ENCODE measurements at regions not wholly inside any gene's neighbourhood (a gene's known extent, or its start where the extent isn't known, plus 50 kb on each side); places are given as distances from the start of the nearest gene placed in this dataset.

DNA sequence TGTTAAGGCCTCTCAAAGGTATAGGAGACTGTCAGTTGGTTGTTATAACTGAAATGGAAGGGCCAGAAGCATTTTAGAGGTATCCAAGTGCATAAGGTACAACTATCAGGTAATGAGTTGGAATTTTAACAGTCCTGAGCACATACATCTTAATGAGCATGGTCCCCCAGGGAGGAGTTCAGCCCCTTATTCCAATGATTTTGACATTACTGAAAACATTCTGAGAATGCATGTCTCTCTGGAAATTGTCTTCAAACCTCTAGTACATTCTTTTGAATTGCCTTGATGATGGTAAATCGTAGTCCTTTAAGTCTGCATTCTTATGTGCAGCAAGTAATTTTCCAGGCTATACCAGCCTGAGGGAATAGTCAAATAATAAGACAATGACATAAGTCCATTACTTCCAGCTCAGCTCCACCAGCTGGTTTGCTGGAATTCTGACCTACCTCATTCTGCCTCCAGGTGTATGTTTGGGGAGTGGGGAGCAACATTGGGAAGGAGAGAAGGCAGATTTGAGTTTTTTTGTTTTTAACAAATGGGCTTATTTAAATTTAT, 239.2 kb downstream of the MSRB3 start:
- no peak for DNase-seq (ENCODE audit: low read depth, low spot score)
- in situ Hi-C loops (cut with HindIII; ENCODE audit: low sequenced_read_pairs) = no loop called here
- no peak overlapping the region for H3K4me3 ChIP-seq (ENCODE audit: low read depth, low read length)
- TF ChIP-seq, protein P1, sequence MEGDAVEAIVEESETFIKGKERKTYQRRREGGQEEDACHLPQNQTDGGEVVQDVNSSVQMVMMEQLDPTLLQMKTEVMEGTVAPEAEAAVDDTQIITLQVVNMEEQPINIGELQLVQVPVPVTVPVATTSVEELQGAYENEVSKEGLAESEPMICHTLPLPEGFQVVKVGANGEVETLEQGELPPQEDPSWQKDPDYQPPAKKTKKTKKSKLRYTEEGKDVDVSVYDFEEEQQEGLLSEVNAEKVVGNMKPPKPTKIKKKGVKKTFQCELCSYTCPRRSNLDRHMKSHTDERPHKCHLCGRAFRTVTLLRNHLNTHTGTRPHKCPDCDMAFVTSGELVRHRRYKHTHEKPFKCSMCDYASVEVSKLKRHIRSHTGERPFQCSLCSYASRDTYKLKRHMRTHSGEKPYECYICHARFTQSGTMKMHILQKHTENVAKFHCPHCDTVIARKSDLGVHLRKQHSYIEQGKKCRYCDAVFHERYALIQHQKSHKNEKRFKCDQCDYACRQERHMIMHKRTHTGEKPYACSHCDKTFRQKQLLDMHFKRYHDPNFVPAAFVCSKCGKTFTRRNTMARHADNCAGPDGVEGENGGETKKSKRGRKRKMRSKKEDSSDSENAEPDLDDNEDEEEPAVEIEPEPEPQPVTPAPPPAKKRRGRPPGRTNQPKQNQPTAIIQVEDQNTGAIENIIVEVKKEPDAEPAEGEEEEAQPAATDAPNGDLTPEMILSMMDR (IDR thresholded peaks at IDR 0.05; ENCODE audit: low read depth, low read length) = no peak

DNA sequence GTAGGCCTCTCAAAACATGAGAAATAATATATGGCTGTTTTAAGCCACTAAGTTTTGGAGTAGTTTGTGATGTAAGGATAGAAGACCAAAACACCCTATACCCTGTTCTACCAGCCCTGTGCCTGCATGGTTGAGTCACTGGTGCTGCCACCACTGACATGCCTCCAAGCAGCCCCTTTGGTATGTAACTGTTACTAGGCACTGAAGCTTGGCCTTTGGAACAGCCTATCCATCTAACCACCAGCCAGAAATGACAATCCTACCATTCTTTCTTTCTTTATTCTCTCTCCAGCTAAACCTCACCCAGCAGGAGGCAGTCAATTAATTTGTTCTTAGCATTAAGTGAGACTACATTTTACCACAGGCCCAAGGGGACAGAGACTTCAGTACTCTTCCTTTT, 240.3 kb downstream of the MSRB3 start:
- peak; percentile 63 for DNase-seq (ENCODE audit: low read depth, low spot score)
- in situ Hi-C loops (cut with HindIII; ENCODE audit: low sequenced_read_pairs) = no loop called here
- TF ChIP-seq, protein P1 (IDR thresholded peaks at IDR 0.05; ENCODE audit: low read depth, low read length) = no peak
- H3K4me3 ChIP-seq (ENCODE audit: low read depth, low read length) = no peak overlapping the region

GRCh38 chr12:65520658-65521057, 242.2 kb downstream of the MSRB3 start:
- DNase-seq (ENCODE audit: low read depth, low spot score) = no peak
- in situ Hi-C loops (cut with HindIII; ENCODE audit: low sequenced_read_pairs) = no loop called here
- TF ChIP-seq, protein P1 (IDR thresholded peaks at IDR 0.05; ENCODE audit: low read depth, low read length) = no peak

GRCh38 chr12:65522956-65523860, 244.7 kb downstream of the MSRB3 start:
- in situ Hi-C loops (cut with HindIII; ENCODE audit: low sequenced_read_pairs) = no loop called here
- TF ChIP-seq, protein P1 (IDR thresholded peaks at IDR 0.05; ENCODE audit: low read depth, low read length) = no peak
- H3K4me3 ChIP-seq (ENCODE audit: low read depth, low read length) = no peak overlapping the region
- no peak for DNase-seq (ENCODE audit: low read depth, low spot score)

More at GRCh38 chr12:65520658-65521057, 242.2 kb downstream of the MSRB3 start:
- H3K4me3 ChIP-seq (ENCODE audit: low read depth, low read length) = no peak overlapping the region

- peak; percentile 90 for DNase-seq (ENCODE audit: low read depth, low spot score)
- TF ChIP-seq, protein P1 (IDR thresholded peaks at IDR 0.05; ENCODE audit: low read depth, low read length) = no peak
- in situ Hi-C loops (cut with HindIII; ENCODE audit: low sequenced_read_pairs) = no loop called here
- no peak overlapping the region for H3K4me3 ChIP-seq (ENCODE audit: low read depth, low read length)
These were observed 246.2 kb downstream of the MSRB3 start for GRCh38 chr12:65524666-65525065.

DNA sequence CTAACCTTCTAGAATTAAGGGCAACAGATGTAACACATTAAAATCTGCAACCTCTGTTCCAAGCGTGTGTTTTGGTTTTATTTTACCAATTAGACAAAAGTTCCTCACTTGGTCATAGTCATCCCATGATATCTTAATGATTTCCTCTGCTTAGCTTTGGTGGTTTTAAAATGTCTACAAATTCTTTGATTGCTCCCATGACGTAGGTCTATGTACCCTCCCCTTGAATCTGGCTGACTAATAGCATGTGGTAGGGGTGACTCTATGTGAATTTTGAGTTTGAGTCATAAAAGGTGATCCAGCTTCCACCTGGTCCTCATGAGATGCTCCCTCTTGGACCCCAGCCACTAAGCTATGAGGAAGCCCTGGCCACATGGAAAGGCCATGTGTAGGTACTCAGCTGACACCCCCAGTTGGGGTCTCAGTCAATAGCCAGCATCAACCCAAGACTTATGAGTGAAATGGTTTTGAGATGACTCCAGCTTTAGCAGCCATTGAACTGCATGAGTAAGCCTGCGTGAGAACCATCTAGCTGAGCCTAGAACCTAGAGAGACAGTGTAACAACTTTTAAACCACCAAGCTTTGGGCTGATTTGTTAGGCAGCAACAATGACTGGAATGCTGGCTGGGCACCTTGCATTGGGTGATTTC, 247.1 kb downstream of the MSRB3 start:
- no peak overlapping the region for H3K4me3 ChIP-seq (ENCODE audit: low read depth, low read length)
- TF ChIP-seq, protein P1 (IDR thresholded peaks at IDR 0.05; ENCODE audit: low read depth, low read length) = no peak
- in situ Hi-C loops (cut with HindIII; ENCODE audit: low sequenced_read_pairs) = no loop called here
- DNase-seq (ENCODE audit: low read depth, low spot score) = peak; percentile 84
